H1 (cell line): ENCODE measurements at regions not wholly inside any gene's neighbourhood (a gene's known extent, or its start where the extent isn't known, plus 50 kb on each side); places are given as distances from the start of the nearest gene placed in this dataset.
"Not testable (repeated sequence)": the region's sequence is repeated elsewhere in the genome, so short reads cannot be mapped to it uniquely, and the experiment has no call there.

Source experiments
- CTCF ChIA-PET: fragments of 300-600 bp; sonication (Branson Sonifier 250); formaldehyde crosslinking; loops from one replicate; lab custom pipeline; 2021; ENCODE audit not compliant: partially characterized antibody; lab: Charles Lee
- POLR2A ChIA-PET: fragments of 300-600 bp; sonication (Branson Sonifier 250); formaldehyde crosslinking; loops from one replicate; lab custom pipeline; 2021; ENCODE audit warnings: inconsistent platforms; ENCODE audit not compliant: partially characterized antibody; lab: Charles Lee
- DNase-seq, 2 experiments: peaks; one replicate each; pipeline versions ENCODE4 v3.0.0 to v3.0.0-alpha.2; 2010 to 2022; ENCODE audit warnings: low spot score in 2 of 2, low read depth in 1 of 2, mixed read lengths in 1 of 2
- FAIRE-seq: peaks from 2 replicates; lab custom pipeline; 2011; peaks lifted over from hg19 to GRCh38; lab: Jason Lieb, UNC
- H2AFZ ChIP-seq: 2 replicates; pipeline ENCODE4 v1.8.1; 2012; ENCODE audit warnings: low read length, inconsistent platforms
- H2AK5ac ChIP-seq: 2 replicates; pipeline ENCODE4 v1.6.1; 2013; ENCODE audit warnings: low read depth, low read length
- H2BK120ac ChIP-seq: replicated peaks from 2 replicates; pipeline ENCODE3; 2013; ENCODE audit warnings: low read depth, low read length, inconsistent platforms
- H2BK12ac ChIP-seq: 2 replicates; pipeline ENCODE4 v1.6.1; 2013; ENCODE audit warnings: low read depth, low read length
- H2BK15ac ChIP-seq: 2 replicates; pipeline ENCODE4 v1.6.1; 2013; ENCODE audit warnings: low read length
- H2BK20ac ChIP-seq: 2 replicates; pipeline ENCODE4 v1.6.1; 2013; ENCODE audit warnings: low read length
- H2BK5ac ChIP-seq: 2 replicates; pipeline ENCODE4 v1.6.1; 2013; ENCODE audit warnings: low read depth, low read length
- H3K14ac ChIP-seq: 2 replicates; pipeline ENCODE4 v1.6.1; 2013; ENCODE audit warnings: inconsistent platforms; ENCODE audit not compliant: insufficient read length
- H3K18ac ChIP-seq: 2 replicates; pipeline ENCODE4 v1.6.1; 2013; ENCODE audit warnings: low read length; ENCODE audit errors: extremely low read depth
- H3K23ac ChIP-seq: 2 replicates; pipeline ENCODE4 v1.6.1; 2013; ENCODE audit warnings: inconsistent platforms; ENCODE audit not compliant: insufficient read length
- H3K23me2 ChIP-seq: 2 replicates; pipeline ENCODE4 v1.6.1; 2013; ENCODE audit warnings: low read depth, low read length
- H3K27ac ChIP-seq: 2 replicates; pipeline ENCODE4 v1.6.1; 2011; ENCODE audit warnings: low read depth, low read length, inconsistent platforms
- H3K27me3 ChIP-seq, 4 experiments: replicated peaks in 1 of 4; 1 replicate in 1 of 4; 2 replicates in 3 of 4; pipeline versions ENCODE4 v1.6.1 to v1.8.1; 2011 to 2013; ENCODE audit warnings: low read length in 3 of 4, mild to moderate bottlenecking in 3 of 4, inconsistent platforms in 2 of 4, mixed read lengths in 2 of 4, moderate library complexity in 1 of 4; ENCODE audit not compliant: control insufficient read depth in 3 of 4, insufficient read depth in 3 of 4; ENCODE audit errors: extremely low read depth in 1 of 4
- H3K36me3 ChIP-seq, 4 experiments: 2 replicates each; pipeline versions ENCODE4 v1.6.1 to v1.8.1; 2011 to 2013; ENCODE audit warnings: mild to moderate bottlenecking in 4 of 4, low read length in 3 of 4, moderate library complexity in 2 of 4, control low read depth in 1 of 4, inconsistent platforms in 1 of 4; ENCODE audit not compliant: insufficient read depth in 4 of 4, control insufficient read depth in 2 of 4
- H3K4ac ChIP-seq: replicated peaks from 2 replicates; pipeline ENCODE3; 2013; ENCODE audit warnings: low read length, low read depth, mixed read lengths, inconsistent platforms; ENCODE audit not compliant: insufficient read length
- H3K4me1 ChIP-seq, 4 experiments: replicated peaks in 1 of 4; 1 replicate in 1 of 4; 2 replicates in 3 of 4; pipeline versions ENCODE4 v1.6.1 to v1.8.1; 2011 to 2013; ENCODE audit warnings: low read length in 3 of 4, inconsistent platforms in 2 of 4, mixed read lengths in 1 of 4; ENCODE audit not compliant: insufficient read depth in 4 of 4, control insufficient read depth in 3 of 4
- H3K4me2 ChIP-seq, 2 experiments: 2 replicates each; pipeline versions ENCODE4 v1.6.1 to v1.8.1; 2011 to 2013; ENCODE audit warnings: low read depth in 2 of 2, low read length in 2 of 2, control low read depth in 1 of 2, inconsistent platforms in 1 of 2, mild to moderate bottlenecking in 1 of 2; ENCODE audit not compliant: insufficient read depth in 1 of 2
- H3K4me3 ChIP-seq, 4 experiments: fragments of 200-600, 300-600 bp in 1 of 4; sonication (generic), shearing (Covaris generic), sonication (Bioruptor Twin) in 1 of 4; 2 replicates each; pipeline versions ENCODE4 v1.5.1 to v1.8.1; 2011 to 2016; ENCODE audit warnings: low read length in 4 of 4, low read depth in 3 of 4, control low read depth in 2 of 4, inconsistent platforms in 2 of 4, mild to moderate bottlenecking in 2 of 4, mixed read lengths in 1 of 4, moderate library complexity in 1 of 4; ENCODE audit not compliant: insufficient read depth in 2 of 4; ENCODE audit errors: extremely low read depth in 1 of 4
- H3K56ac ChIP-seq: replicated peaks from 2 replicates; pipeline ENCODE3; 2013; ENCODE audit warnings: low read depth, mild to moderate bottlenecking, mixed read lengths, low read length, inconsistent platforms; ENCODE audit not compliant: insufficient read length
- H3K79me1 ChIP-seq: 2 replicates; pipeline ENCODE4 v1.6.1; 2013; ENCODE audit warnings: low read depth, low read length, control low read depth
- H3K79me2 ChIP-seq, 2 experiments: 2 replicates each; pipeline versions ENCODE4 v1.6.1 to v1.8.1; 2012 to 2013; ENCODE audit warnings: low read length in 2 of 2, mild to moderate bottlenecking in 2 of 2, inconsistent platforms in 1 of 2; ENCODE audit not compliant: insufficient read depth in 2 of 2, control insufficient read depth in 1 of 2
- H3K9ac ChIP-seq, 4 experiments: replicated peaks in 1 of 4; 1 replicate in 1 of 4; 2 replicates in 3 of 4; pipeline versions ENCODE4 v1.6.1 to v1.8.1; 2011 to 2013; ENCODE audit warnings: low read depth in 3 of 4, low read length in 3 of 4, control low read depth in 2 of 4, mild to moderate bottlenecking in 2 of 4, moderate library complexity in 2 of 4, inconsistent platforms in 1 of 4; ENCODE audit errors: extremely low read depth in 1 of 4
- H3K9me3 ChIP-seq, 2 experiments: 2 replicates each; pipeline versions ENCODE4 v1.6.1 to v1.8.1; 2012 to 2013; ENCODE audit warnings: mild to moderate bottlenecking in 2 of 2, moderate library complexity in 2 of 2, control low read depth in 1 of 2, inconsistent platforms in 1 of 2, low read depth in 1 of 2, low read length in 1 of 2, mixed read lengths in 1 of 2; ENCODE audit not compliant: insufficient read depth in 2 of 2
- H4K20me1 ChIP-seq, 2 experiments: replicated peaks in 1 of 2; 2 replicates each; pipeline versions ENCODE3 to v1.8.1; 2011 to 2013; ENCODE audit warnings: inconsistent platforms in 2 of 2, low read length in 2 of 2, mild to moderate bottlenecking in 1 of 2; ENCODE audit not compliant: insufficient read depth in 2 of 2, control insufficient read depth in 1 of 2
- H4K5ac ChIP-seq: 2 replicates; pipeline ENCODE4 v1.6.1; 2013; ENCODE audit warnings: low read length, low read depth, mixed read lengths, inconsistent platforms; ENCODE audit not compliant: insufficient read length
- H4K8ac ChIP-seq: 2 replicates; pipeline ENCODE4 v1.8.0; 2013; ENCODE audit warnings: mild to moderate bottlenecking, moderate library complexity, low read length, inconsistent platforms; ENCODE audit not compliant: insufficient read depth; ENCODE audit errors: extremely low read depth
- H4K91ac ChIP-seq: replicated peaks from 2 replicates; pipeline ENCODE3; 2013; ENCODE audit warnings: low read length, mixed read lengths, inconsistent platforms; ENCODE audit not compliant: insufficient read length
- WGBS, 2 experiments: shearing (Covaris generic) in 1 of 2; methylation state at CpG; one replicate each; pipeline versions ENCODE4 v1.1.6 to v1.1.7; 2013 to 2015; ENCODE audit warnings: low lambda C conversion rate in 2 of 2, mixed read lengths in 2 of 2, inconsistent platforms in 1 of 2, low coverage in 1 of 2, missing lambda C conversion rate in 1 of 2; ENCODE audit not compliant: insufficient replicate concordance in 2 of 2, insufficient coverage in 1 of 2, insufficient read length in 1 of 2; ENCODE audit errors: extremely low coverage in 1 of 2, missing lambda C conversion rate in 1 of 2; 5-methylcytosine and 5-hydroxymethylcytosine counted together

GRCh38 chr18:1152958-1153357, 248.3 kb downstream of the ADCYAP1 start:
- H2BK12ac ChIP-seq, H3K23ac ChIP-seq, H3K79me2 ChIP-seq, H3K4ac ChIP-seq, FAIRE-seq, H2BK20ac ChIP-seq, H4K91ac ChIP-seq, H2AK5ac ChIP-seq, H3K23me2 ChIP-seq, H3K27me3 ChIP-seq, H2AFZ ChIP-seq, POLR2A ChIA-PET, H3K9me3 ChIP-seq, H3K4me3 ChIP-seq, H3K27ac ChIP-seq, H3K18ac ChIP-seq, H4K8ac ChIP-seq, H3K36me3 ChIP-seq, H3K56ac ChIP-seq, DNase-seq, H3K4me1 ChIP-seq, H3K79me1 ChIP-seq, H3K4me2 ChIP-seq, CTCF ChIA-PET, H3K9ac ChIP-seq, H4K20me1 ChIP-seq, H2BK15ac ChIP-seq, H3K14ac ChIP-seq, H2BK120ac ChIP-seq, H2BK5ac ChIP-seq, H4K5ac ChIP-seq: not testable (repeated sequence)
- 84% methylated on average over 2 of the region's 2 CpGs; no CpG with 5 or more reads in 1 of the 2 experiments for WGBS, 2 experiments
